H1 (cell line): ENCODE measurements at regions not wholly inside any gene's neighbourhood (a gene's known extent, or its start where the extent isn't known, plus 50 kb on each side); places are given as distances from the start of the nearest gene placed in this dataset.

Source experiments
- CTCF ChIA-PET: fragments of 300-600 bp; sonication (Branson Sonifier 250); formaldehyde crosslinking; loops from one replicate; lab custom pipeline; 2021; ENCODE audit not compliant: partially characterized antibody; lab: Charles Lee
- POLR2A ChIA-PET: fragments of 300-600 bp; sonication (Branson Sonifier 250); formaldehyde crosslinking; loops from one replicate; lab custom pipeline; 2021; ENCODE audit warnings: inconsistent platforms; ENCODE audit not compliant: partially characterized antibody; lab: Charles Lee
- DNase-seq, 2 experiments: peaks; one replicate each; pipeline versions ENCODE4 v3.0.0 to v3.0.0-alpha.2; 2010 to 2022; ENCODE audit warnings: low spot score in 2 of 2, low read depth in 1 of 2, mixed read lengths in 1 of 2
- FAIRE-seq: peaks from 2 replicates; lab custom pipeline; 2011; peaks lifted over from hg19 to GRCh38; lab: Jason Lieb, UNC
- H2AFZ ChIP-seq: 2 replicates; pipeline ENCODE4 v1.8.1; 2012; ENCODE audit warnings: low read length, inconsistent platforms
- H2AK5ac ChIP-seq: 2 replicates; pipeline ENCODE4 v1.6.1; 2013; ENCODE audit warnings: low read depth, low read length
- H2BK120ac ChIP-seq: replicated peaks from 2 replicates; pipeline ENCODE3; 2013; ENCODE audit warnings: low read depth, low read length, inconsistent platforms
- H2BK12ac ChIP-seq: 2 replicates; pipeline ENCODE4 v1.6.1; 2013; ENCODE audit warnings: low read depth, low read length
- H2BK15ac ChIP-seq: 2 replicates; pipeline ENCODE4 v1.6.1; 2013; ENCODE audit warnings: low read length
- H2BK20ac ChIP-seq: 2 replicates; pipeline ENCODE4 v1.6.1; 2013; ENCODE audit warnings: low read length
- H2BK5ac ChIP-seq: 2 replicates; pipeline ENCODE4 v1.6.1; 2013; ENCODE audit warnings: low read depth, low read length
- H3K14ac ChIP-seq: 2 replicates; pipeline ENCODE4 v1.6.1; 2013; ENCODE audit warnings: inconsistent platforms; ENCODE audit not compliant: insufficient read length
- H3K18ac ChIP-seq: 2 replicates; pipeline ENCODE4 v1.6.1; 2013; ENCODE audit warnings: low read length; ENCODE audit errors: extremely low read depth
- H3K23ac ChIP-seq: 2 replicates; pipeline ENCODE4 v1.6.1; 2013; ENCODE audit warnings: inconsistent platforms; ENCODE audit not compliant: insufficient read length
- H3K23me2 ChIP-seq: 2 replicates; pipeline ENCODE4 v1.6.1; 2013; ENCODE audit warnings: low read depth, low read length
- H3K27ac ChIP-seq: 2 replicates; pipeline ENCODE4 v1.6.1; 2011; ENCODE audit warnings: low read depth, low read length, inconsistent platforms
- H3K27me3 ChIP-seq, 4 experiments: replicated peaks in 1 of 4; 1 replicate in 1 of 4; 2 replicates in 3 of 4; pipeline versions ENCODE4 v1.6.1 to v1.8.1; 2011 to 2013; ENCODE audit warnings: low read length in 3 of 4, mild to moderate bottlenecking in 3 of 4, inconsistent platforms in 2 of 4, mixed read lengths in 2 of 4, moderate library complexity in 1 of 4; ENCODE audit not compliant: control insufficient read depth in 3 of 4, insufficient read depth in 3 of 4; ENCODE audit errors: extremely low read depth in 1 of 4
- H3K36me3 ChIP-seq, 4 experiments: 2 replicates each; pipeline versions ENCODE4 v1.6.1 to v1.8.1; 2011 to 2013; ENCODE audit warnings: mild to moderate bottlenecking in 4 of 4, low read length in 3 of 4, moderate library complexity in 2 of 4, control low read depth in 1 of 4, inconsistent platforms in 1 of 4; ENCODE audit not compliant: insufficient read depth in 4 of 4, control insufficient read depth in 2 of 4
- H3K4ac ChIP-seq: replicated peaks from 2 replicates; pipeline ENCODE3; 2013; ENCODE audit warnings: low read length, low read depth, mixed read lengths, inconsistent platforms; ENCODE audit not compliant: insufficient read length
- H3K4me1 ChIP-seq, 4 experiments: replicated peaks in 1 of 4; 1 replicate in 1 of 4; 2 replicates in 3 of 4; pipeline versions ENCODE4 v1.6.1 to v1.8.1; 2011 to 2013; ENCODE audit warnings: low read length in 3 of 4, inconsistent platforms in 2 of 4, mixed read lengths in 1 of 4; ENCODE audit not compliant: insufficient read depth in 4 of 4, control insufficient read depth in 3 of 4
- H3K4me2 ChIP-seq, 2 experiments: 2 replicates each; pipeline versions ENCODE4 v1.6.1 to v1.8.1; 2011 to 2013; ENCODE audit warnings: low read depth in 2 of 2, low read length in 2 of 2, control low read depth in 1 of 2, inconsistent platforms in 1 of 2, mild to moderate bottlenecking in 1 of 2; ENCODE audit not compliant: insufficient read depth in 1 of 2
- H3K4me3 ChIP-seq, 4 experiments: fragments of 200-600, 300-600 bp in 1 of 4; sonication (generic), shearing (Covaris generic), sonication (Bioruptor Twin) in 1 of 4; 2 replicates each; pipeline versions ENCODE4 v1.5.1 to v1.8.1; 2011 to 2016; ENCODE audit warnings: low read length in 4 of 4, low read depth in 3 of 4, control low read depth in 2 of 4, inconsistent platforms in 2 of 4, mild to moderate bottlenecking in 2 of 4, mixed read lengths in 1 of 4, moderate library complexity in 1 of 4; ENCODE audit not compliant: insufficient read depth in 2 of 4; ENCODE audit errors: extremely low read depth in 1 of 4
- H3K56ac ChIP-seq: replicated peaks from 2 replicates; pipeline ENCODE3; 2013; ENCODE audit warnings: low read depth, mild to moderate bottlenecking, mixed read lengths, low read length, inconsistent platforms; ENCODE audit not compliant: insufficient read length
- H3K79me1 ChIP-seq: 2 replicates; pipeline ENCODE4 v1.6.1; 2013; ENCODE audit warnings: low read depth, low read length, control low read depth
- H3K79me2 ChIP-seq, 2 experiments: 2 replicates each; pipeline versions ENCODE4 v1.6.1 to v1.8.1; 2012 to 2013; ENCODE audit warnings: low read length in 2 of 2, mild to moderate bottlenecking in 2 of 2, inconsistent platforms in 1 of 2; ENCODE audit not compliant: insufficient read depth in 2 of 2, control insufficient read depth in 1 of 2
- H3K9ac ChIP-seq, 4 experiments: replicated peaks in 1 of 4; 1 replicate in 1 of 4; 2 replicates in 3 of 4; pipeline versions ENCODE4 v1.6.1 to v1.8.1; 2011 to 2013; ENCODE audit warnings: low read depth in 3 of 4, low read length in 3 of 4, control low read depth in 2 of 4, mild to moderate bottlenecking in 2 of 4, moderate library complexity in 2 of 4, inconsistent platforms in 1 of 4; ENCODE audit errors: extremely low read depth in 1 of 4
- H3K9me3 ChIP-seq, 2 experiments: 2 replicates each; pipeline versions ENCODE4 v1.6.1 to v1.8.1; 2012 to 2013; ENCODE audit warnings: mild to moderate bottlenecking in 2 of 2, moderate library complexity in 2 of 2, control low read depth in 1 of 2, inconsistent platforms in 1 of 2, low read depth in 1 of 2, low read length in 1 of 2, mixed read lengths in 1 of 2; ENCODE audit not compliant: insufficient read depth in 2 of 2
- H4K20me1 ChIP-seq, 2 experiments: replicated peaks in 1 of 2; 2 replicates each; pipeline versions ENCODE3 to v1.8.1; 2011 to 2013; ENCODE audit warnings: inconsistent platforms in 2 of 2, low read length in 2 of 2, mild to moderate bottlenecking in 1 of 2; ENCODE audit not compliant: insufficient read depth in 2 of 2, control insufficient read depth in 1 of 2
- H4K5ac ChIP-seq: 2 replicates; pipeline ENCODE4 v1.6.1; 2013; ENCODE audit warnings: low read length, low read depth, mixed read lengths, inconsistent platforms; ENCODE audit not compliant: insufficient read length
- H4K8ac ChIP-seq: 2 replicates; pipeline ENCODE4 v1.8.0; 2013; ENCODE audit warnings: mild to moderate bottlenecking, moderate library complexity, low read length, inconsistent platforms; ENCODE audit not compliant: insufficient read depth; ENCODE audit errors: extremely low read depth
- H4K91ac ChIP-seq: replicated peaks from 2 replicates; pipeline ENCODE3; 2013; ENCODE audit warnings: low read length, mixed read lengths, inconsistent platforms; ENCODE audit not compliant: insufficient read length
- ATF2 ChIP-seq: IDR thresholded peaks from 2 replicates; pipeline ENCODE4 v1.6.1; 2012; ENCODE audit warnings: low read length, inconsistent platforms
- BACH1 ChIP-seq: IDR thresholded peaks from 2 replicates; pipeline ENCODE4 v1.6.1; 2012; ENCODE audit warnings: low read length, improper control_type of control experiment
- CBX5 ChIP-seq: fragments of 300-800, 300-1000 bp; sonication (generic); IDR thresholded peaks from 2 replicates; pipeline ENCODE4 v1.7.1; 2016; ENCODE audit warnings: antibody characterized with exemption, low read length, low read depth
- CBX8 ChIP-seq: fragments of 300-800, 300-1000 bp; sonication (generic); IDR thresholded peaks from 2 replicates; pipeline ENCODE4 v1.7.1; 2016; ENCODE audit warnings: low read depth, low read length, borderline replicate concordance
- CREB1 ChIP-seq: IDR thresholded peaks from 2 replicates; pipeline ENCODE4 v1.6.1; 2012; ENCODE audit warnings: inconsistent platforms
- EGR1 ChIP-seq: IDR thresholded peaks from 2 replicates; pipeline ENCODE4 v1.6.1; 2011; ENCODE audit warnings: low read depth, low read length, borderline replicate concordance
- KDM5A ChIP-seq: fragments of 200-600 bp; IDR thresholded peaks from 2 replicates; pipeline ENCODE4 v1.7.1; 2012; ENCODE audit warnings: mild to moderate bottlenecking, low read length, inconsistent platforms, mixed read lengths
- MAX ChIP-seq: IDR thresholded peaks from 2 replicates; pipeline ENCODE4 v1.6.1; 2012; ENCODE audit warnings: inconsistent platforms
- NRF1 ChIP-seq: IDR thresholded peaks from 2 replicates; pipeline ENCODE4 v1.6.1; 2011; ENCODE audit warnings: mild to moderate bottlenecking, low read depth, low read length, improper control_type of control experiment
- POU5F1 ChIP-seq: IDR thresholded peaks from 2 replicates; pipeline ENCODE4 v1.6.1; 2011; ENCODE audit warnings: low read depth, mild to moderate bottlenecking, low read length, moderate library complexity
- RAD21 ChIP-seq, 2 experiments: IDR thresholded peaks in 1 of 2; conservative IDR thresholded peaks in 1 of 2; 2 replicates each; pipeline ENCODE4 v1.6.1; 2011; ENCODE audit warnings: low read depth in 2 of 2, low read length in 2 of 2, improper control_type of control experiment in 1 of 2, inconsistent platforms in 1 of 2, mild to moderate bottlenecking in 1 of 2, moderate library complexity in 1 of 2
- SRF ChIP-seq: IDR thresholded peaks from 2 replicates; pipeline ENCODE4 v1.6.1; 2011; ENCODE audit warnings: mild to moderate bottlenecking, low read depth, low read length, moderate library complexity
- WGBS, 2 experiments: shearing (Covaris generic) in 1 of 2; methylation state at CpG; one replicate each; pipeline versions ENCODE4 v1.1.6 to v1.1.7; 2013 to 2015; ENCODE audit warnings: low lambda C conversion rate in 2 of 2, mixed read lengths in 2 of 2, inconsistent platforms in 1 of 2, low coverage in 1 of 2, missing lambda C conversion rate in 1 of 2; ENCODE audit not compliant: insufficient replicate concordance in 2 of 2, insufficient coverage in 1 of 2, insufficient read length in 1 of 2; ENCODE audit errors: extremely low coverage in 1 of 2, missing lambda C conversion rate in 1 of 2; 5-methylcytosine and 5-hydroxymethylcytosine counted together

GRCh38 chr4:15339737-15340136, 88.1 kb upstream of the C1QTNF7 start:
- Histone ChIP-seq H3K27me3 (no peaks in the 10 kb centered on the region), H2BK12ac (no peak overlapping the region), H3K18ac (no peak overlapping the region), H2AK5ac (no peak overlapping the region), H3K4ac (no peak overlapping the region), H3K23me2 (no peaks in the 10 kb centered on the region), H3K14ac (no peak overlapping the region), H3K23ac (no peak overlapping the region), H2BK15ac (no peak overlapping the region), H2BK20ac (no peak overlapping the region), H3K4me3 (no peak overlapping the region), H3K79me1 (no peaks in the 10 kb centered on the region), H2BK5ac (no peak overlapping the region), H3K4me2 (no peak overlapping the region), H4K5ac (no peak overlapping the region), H3K4me1 (peaks cover 0 to 2% (median 0%) of the 10 kb centered on the region in 4 experiments; a peak in 2 of 7 replicates), H4K20me1 (no peaks in the 10 kb centered on the region), H3K9me3 (no peaks in the 10 kb centered on the region), H4K8ac (no peak overlapping the region), H4K91ac (no peak overlapping the region), H3K56ac (no peak overlapping the region), H2BK120ac (no peak overlapping the region), H3K79me2 (no peaks in the 10 kb centered on the region), H2AFZ (no peak overlapping the region), H3K9ac (no peak overlapping the region), H3K36me3 (no peaks in the 10 kb centered on the region), H3K27ac (no peak overlapping the region)
- ChIA-PET CTCF (interaction anchor here (0.7 to 1.5 kb wide), 2 partner anchors 57 to 1006 kb away, joined by 4 to 7 read pairs; no protein-coding TSS in a partner anchor), POLR2A (no interaction called here)
- no peak for TF ChIP-seq KDM5A
- no peak for TF ChIP-seq NRF1
- no peak for TF ChIP-seq POU5F1
- no peak for TF ChIP-seq CBX8
- no peak for TF ChIP-seq SRF
- no peak for TF ChIP-seq RAD21 (IDR thresholded peaks at IDR 0.05 in 1 of 2, conservative IDR thresholded peaks at IDR 0.05 in 1 of 2; ENCODE audit: low read depth in 2 of 2, low read length in 2 of 2)
- no peak for TF ChIP-seq MAX
- TF ChIP-seq BACH1: no peak
- no peak for TF ChIP-seq CREB1
- TF ChIP-seq EGR1: no peak
- TF ChIP-seq CBX5: no peak
- TF ChIP-seq ATF2: no peak
- WGBS, 2 experiments: 84% methylated on average over 5 of the region's 5 CpGs; no CpG with 5 or more reads in 1 of the 2 experiments
- no peak for DNase-seq
- no peak for FAIRE-seq
